ENCODE measurements at regions not wholly inside any gene's neighbourhood (a gene's known extent, or its start where the extent isn't known, plus 50 kb on each side); places are given as distances from the start of the nearest gene placed in this dataset.
"Not testable (repeated sequence)": the region's sequence is repeated elsewhere in the genome, so short reads cannot be mapped to it uniquely, and the experiment has no call there.

DNA sequence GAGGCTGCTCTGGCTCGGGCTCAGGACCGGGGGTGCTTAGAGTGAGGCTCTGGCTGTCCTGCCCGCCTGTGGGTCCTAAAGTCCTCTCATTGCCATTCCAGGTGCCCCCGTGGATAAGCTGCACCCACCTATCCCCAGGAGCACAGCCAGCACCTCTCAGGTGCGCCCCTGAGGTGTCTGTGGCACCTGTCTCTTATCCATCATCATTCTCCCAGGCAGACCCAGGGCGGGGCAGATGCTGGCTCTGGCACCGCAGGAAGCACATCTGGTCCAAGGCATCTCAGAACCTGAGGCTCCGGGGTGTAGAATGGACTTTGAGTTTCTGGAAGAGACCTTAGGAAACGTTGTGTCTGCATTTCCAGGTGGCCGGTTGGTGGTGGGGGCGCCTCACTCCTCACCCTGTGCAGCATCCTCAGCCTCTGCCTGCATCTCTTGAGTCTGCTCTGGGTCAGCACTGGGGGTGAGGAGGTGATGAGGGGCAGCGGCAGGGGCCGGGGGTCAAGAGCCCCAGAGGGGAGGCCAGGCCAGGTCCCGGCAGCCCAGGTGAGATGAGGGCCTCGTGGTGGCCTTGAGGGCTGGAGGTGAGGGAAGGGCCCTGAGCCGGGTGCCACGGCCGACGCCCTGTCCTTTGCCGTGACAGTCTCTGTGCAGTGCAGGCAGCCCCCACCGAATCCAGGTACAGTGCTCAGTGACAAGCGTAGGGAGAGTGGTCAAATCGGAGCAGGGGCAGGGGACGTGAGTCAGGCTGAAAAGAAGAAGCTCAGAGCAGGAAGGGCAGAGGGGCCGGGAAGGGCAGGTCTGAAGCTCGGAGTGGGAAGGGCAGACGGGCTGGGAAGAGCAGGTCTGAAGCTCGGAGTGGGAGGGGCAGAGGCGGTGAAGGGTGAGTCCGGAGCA, 173.5 kb downstream of the NPIPB11 start (continued):
- TF ChIP-seq, protein P1, sequence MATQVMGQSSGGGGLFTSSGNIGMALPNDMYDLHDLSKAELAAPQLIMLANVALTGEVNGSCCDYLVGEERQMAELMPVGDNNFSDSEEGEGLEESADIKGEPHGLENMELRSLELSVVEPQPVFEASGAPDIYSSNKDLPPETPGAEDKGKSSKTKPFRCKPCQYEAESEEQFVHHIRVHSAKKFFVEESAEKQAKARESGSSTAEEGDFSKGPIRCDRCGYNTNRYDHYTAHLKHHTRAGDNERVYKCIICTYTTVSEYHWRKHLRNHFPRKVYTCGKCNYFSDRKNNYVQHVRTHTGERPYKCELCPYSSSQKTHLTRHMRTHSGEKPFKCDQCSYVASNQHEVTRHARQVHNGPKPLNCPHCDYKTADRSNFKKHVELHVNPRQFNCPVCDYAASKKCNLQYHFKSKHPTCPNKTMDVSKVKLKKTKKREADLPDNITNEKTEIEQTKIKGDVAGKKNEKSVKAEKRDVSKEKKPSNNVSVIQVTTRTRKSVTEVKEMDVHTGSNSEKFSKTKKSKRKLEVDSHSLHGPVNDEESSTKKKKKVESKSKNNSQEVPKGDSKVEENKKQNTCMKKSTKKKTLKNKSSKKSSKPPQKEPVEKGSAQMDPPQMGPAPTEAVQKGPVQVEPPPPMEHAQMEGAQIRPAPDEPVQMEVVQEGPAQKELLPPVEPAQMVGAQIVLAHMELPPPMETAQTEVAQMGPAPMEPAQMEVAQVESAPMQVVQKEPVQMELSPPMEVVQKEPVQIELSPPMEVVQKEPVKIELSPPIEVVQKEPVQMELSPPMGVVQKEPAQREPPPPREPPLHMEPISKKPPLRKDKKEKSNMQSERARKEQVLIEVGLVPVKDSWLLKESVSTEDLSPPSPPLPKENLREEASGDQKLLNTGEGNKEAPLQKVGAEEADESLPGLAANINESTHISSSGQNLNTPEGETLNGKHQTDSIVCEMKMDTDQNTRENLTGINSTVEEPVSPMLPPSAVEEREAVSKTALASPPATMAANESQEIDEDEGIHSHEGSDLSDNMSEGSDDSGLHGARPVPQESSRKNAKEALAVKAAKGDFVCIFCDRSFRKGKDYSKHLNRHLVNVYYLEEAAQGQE (IDR thresholded peaks at IDR 0.05; ENCODE audit: low read depth, low read length), result no peak

DNA sequence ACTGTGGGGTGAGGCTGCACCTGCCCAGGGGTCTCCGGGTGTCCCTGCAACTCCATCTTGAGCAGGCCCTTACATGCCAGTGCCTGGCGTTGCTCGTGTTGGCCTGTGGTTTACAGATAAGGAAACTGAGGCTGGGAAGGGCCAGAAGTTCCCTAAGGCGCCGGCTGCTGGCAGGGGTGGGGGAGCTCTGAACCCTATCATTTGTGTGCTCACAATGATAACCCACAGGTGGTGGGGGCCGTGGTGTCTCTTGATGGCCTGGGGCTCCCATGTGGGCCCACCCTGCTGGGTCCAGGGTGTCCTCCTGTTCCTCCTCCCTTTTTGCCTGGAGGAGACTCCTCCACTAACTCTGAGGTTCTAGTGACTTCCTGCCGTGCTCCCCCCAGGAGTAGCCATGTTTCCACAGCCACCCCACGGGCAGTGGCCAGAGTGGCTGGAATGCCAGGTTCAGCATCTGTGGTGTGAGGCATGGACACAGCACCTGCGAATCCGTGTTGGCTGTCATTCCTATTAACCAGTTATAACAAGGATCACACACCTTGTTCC, 174.3 kb downstream of the NPIPB11 start:
- DNase-seq (ENCODE audit: low read depth, low spot score); H2AFZ ChIP-seq (ENCODE audit: control insufficient read depth, low read depth, low read length); H3K79me2 ChIP-seq (ENCODE audit: control insufficient read depth, insufficient read depth, low read length); CTCF ChIA-PET; H3K9ac ChIP-seq (ENCODE audit: control insufficient read depth, insufficient read depth, low read length); FAIRE-seq; RAD21 ChIA-PET (ENCODE audit: unreplicated experiment); H3K4me3 ChIP-seq; H3K9me3 ChIP-seq (replicated peaks; ENCODE audit: control insufficient read depth, insufficient read depth, low read length); H3K4me2 ChIP-seq (ENCODE audit: control insufficient read depth, insufficient read depth); BruUV-seq (replicated peaks); intact Hi-C loops (cut with micrococcal nuclease; ENCODE audit: unreplicated experiment); H3K27me3 ChIP-seq (replicated peaks in 1 of 2; ENCODE audit: control insufficient read depth in 2 of 2, insufficient read depth in 2 of 2, low read length in 1 of 2); H3K27ac ChIP-seq (ENCODE audit: control insufficient read depth, insufficient read depth); H3K36me3 ChIP-seq (ENCODE audit: control insufficient read depth in 2 of 2, insufficient read depth in 2 of 2, low read length in 1 of 2); ATAC-seq; in situ Hi-C loops (cut with MboI); H4K20me1 ChIP-seq (ENCODE audit: control insufficient read depth, insufficient read depth); H3K4me1 ChIP-seq (ENCODE audit: control insufficient read depth, insufficient read depth, low read length); POLR2A ChIA-PET; SMC1A ChIA-PET (ENCODE audit: uncharacterized antibody, unreplicated experiment): not testable (repeated sequence)
- WGBS (ENCODE audit: insufficient coverage, insufficient replicate concordance, low lambda C conversion rate, missing lambda C conversion rate), result 53% methylated on average over 10 of the region's 10 CpGs

All from GM12878 (cell line).